Transverse colon (tissue), 4 donors: ENCODE measurements at regions not wholly inside any gene's neighbourhood (a gene's known extent, or its start where the extent isn't known, plus 50 kb on each side); places are given as distances from the start of the nearest gene placed in this dataset.

Experiments used
- DNase-seq: peaks from one replicate; pipeline ENCODE4 v3.0.0-alpha.2; 2019
- H3K27ac ChIP-seq, 4 donors: fragments of 200-600 bp; sonication (generic); 2 replicates each; pipeline ENCODE4 v1.5.1; 2016 to 2018; ENCODE audit warnings: inconsistent platforms in 4 of 4
- H3K27me3 ChIP-seq: fragments of 200-600 bp; sonication (generic); 2 replicates; pipeline ENCODE4 v1.5.1; 2017; ENCODE audit warnings: inconsistent platforms
- H3K36me3 ChIP-seq, 4 donors: fragments of 200-600 bp; sonication (generic); 2 replicates each; pipeline ENCODE4 v1.5.1; 2017 to 2019; ENCODE audit warnings: inconsistent platforms in 4 of 4
- H3K4me1 ChIP-seq, 4 donors: fragments of 200-600 bp; sonication (generic); 2 replicates each; pipeline ENCODE4 v1.5.1; 2017 to 2020; ENCODE audit warnings: inconsistent platforms in 4 of 4
- H3K4me3 ChIP-seq, 4 donors: fragments of 200-600 bp; sonication (generic); 1 replicate in 1 of 4; 2 replicates in 3 of 4; pipeline versions ENCODE4 v1.5.1 to v1.6.1; 2017 to 2019; ENCODE audit warnings: inconsistent platforms in 4 of 4
- H3K9me3 ChIP-seq, 2 donors: fragments of 200-600 bp; sonication (generic); 2 replicates each; pipeline ENCODE4 v1.5.1; 2017 to 2019; ENCODE audit warnings: inconsistent platforms in 2 of 2
- EP300 ChIP-seq: sonication (generic); formaldehyde crosslinking; IDR thresholded peaks from one replicate; pipeline ENCODE4 v1.6.1; 2017; ENCODE audit warnings: antibody characterized with exemption, low read depth
- POLR2A ChIP-seq: fragments of 450-650 bp; IDR thresholded peaks from one replicate; pipeline ENCODE4 v1.6.1; 2016; ENCODE audit warnings: antibody characterized with exemption, mild to moderate bottlenecking, moderate library complexity
- POLR2AphosphoS5 ChIP-seq, 3 donors: sonication (generic); formaldehyde crosslinking; IDR thresholded peaks; one replicate each; pipeline ENCODE4 v1.6.1; 2016; ENCODE audit warnings: antibody characterized with exemption in 3 of 3
- WGBS, 2 donors: methylation state at CpG; one replicate each; pipeline ENCODE4 v1.1.5; 2018; ENCODE audit warnings: low coverage in 1 of 2; 5-methylcytosine and 5-hydroxymethylcytosine counted together
- in situ Hi-C, 4 donors: fragments of 200-750 bp; cut with MboI; loops; one replicate each; pipeline versions ENCODE4 v1.15.0 to v1.15.1; 2017; ENCODE audit warnings: low sequenced_read_pairs in 3 of 4, low pct_ligation_motif_present in 1 of 4, low pct_unique_long_range_greater_than_20kb in 1 of 4
- intact Hi-C: fragments of 100-400 bp; cut with DNase I; formaldehyde crosslinking; loops from one replicate; pipeline ENCODE4 v1.15.1; 2023; ENCODE audit warnings: low total_unique reads
- TF ChIP-seq, protein P1 (sequence below), 5 experiments: fragments of 200-600 bp in 3 of 5; fragments of 450-650 bp in 2 of 5; sonication (generic) in 3 of 5; IDR thresholded peaks; 1 replicate in 2 of 5; 2 replicates in 3 of 5; pipeline ENCODE4 v1.5.1; 2016 to 2017; ENCODE audit warnings: antibody characterized with exemption in 5 of 5, inconsistent platforms in 3 of 5, mild to moderate bottlenecking in 2 of 5, moderate library complexity in 1 of 5

DNA sequence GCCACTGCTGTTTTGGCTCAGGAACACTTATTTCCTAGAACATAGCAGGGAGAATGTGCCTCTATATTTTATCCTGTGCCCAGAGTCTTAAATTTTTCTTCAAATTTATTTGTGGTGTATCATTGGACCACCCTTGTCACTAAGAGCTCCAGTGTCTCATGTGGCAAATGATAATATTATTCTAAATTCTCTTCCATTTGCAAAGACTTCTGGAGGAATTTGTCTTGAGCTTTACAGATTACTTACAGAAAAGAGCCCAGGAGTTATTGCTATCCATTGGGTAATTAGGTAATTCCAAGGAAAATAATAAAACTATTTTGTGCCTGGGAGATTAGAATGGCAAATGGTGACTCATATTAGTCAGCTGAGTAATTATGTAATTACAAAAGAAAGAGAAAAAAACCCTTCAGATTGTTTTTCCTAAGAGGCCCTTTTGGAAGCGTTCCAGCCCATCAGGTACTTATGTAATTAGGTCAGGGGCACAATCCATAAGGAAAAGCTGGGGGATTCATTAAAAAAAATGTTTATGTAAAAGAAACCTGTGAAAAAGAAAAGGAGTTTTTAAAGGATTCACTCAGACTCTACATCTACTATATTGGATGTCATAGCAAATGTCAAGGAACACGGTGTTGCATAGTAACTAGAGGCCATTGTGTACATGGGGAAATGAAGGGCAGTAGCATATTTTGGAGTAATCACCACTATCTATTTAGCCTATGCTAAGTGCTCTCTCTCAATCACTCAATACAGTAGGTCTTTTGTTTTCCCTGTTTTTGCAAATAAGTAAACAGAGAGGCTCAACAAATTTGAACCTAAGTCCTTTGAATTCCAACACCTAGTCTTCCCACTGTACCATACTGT is 380.9 kb upstream of the RARB start:
- H3K4me1 ChIP-seq: peaks cover 0 to 12% (median 2%) of the 10 kb centered on the region in 4 donors
- in situ Hi-C loops (no loop called here), intact Hi-C loops (no loop called here)
- H3K36me3 ChIP-seq: no peaks in the 10 kb centered on the region
- H3K27ac ChIP-seq: no peak overlapping the region
- no peaks in the 10 kb centered on the region for H3K9me3 ChIP-seq
- no peaks in the 10 kb centered on the region for H3K27me3 ChIP-seq
- H3K4me3 ChIP-seq: no peak overlapping the region
- no peak for DNase-seq
- 86 to 89% methylated on average over 2 of the region's 2 CpGs for WGBS, 2 donors
- no peak for TF ChIP-seq POLR2AphosphoS5 (IDR thresholded peaks at IDR 0.05)
- TF ChIP-seq POLR2A: no peak
- TF ChIP-seq EP300: no peak
- TF ChIP-seq, protein P1, sequence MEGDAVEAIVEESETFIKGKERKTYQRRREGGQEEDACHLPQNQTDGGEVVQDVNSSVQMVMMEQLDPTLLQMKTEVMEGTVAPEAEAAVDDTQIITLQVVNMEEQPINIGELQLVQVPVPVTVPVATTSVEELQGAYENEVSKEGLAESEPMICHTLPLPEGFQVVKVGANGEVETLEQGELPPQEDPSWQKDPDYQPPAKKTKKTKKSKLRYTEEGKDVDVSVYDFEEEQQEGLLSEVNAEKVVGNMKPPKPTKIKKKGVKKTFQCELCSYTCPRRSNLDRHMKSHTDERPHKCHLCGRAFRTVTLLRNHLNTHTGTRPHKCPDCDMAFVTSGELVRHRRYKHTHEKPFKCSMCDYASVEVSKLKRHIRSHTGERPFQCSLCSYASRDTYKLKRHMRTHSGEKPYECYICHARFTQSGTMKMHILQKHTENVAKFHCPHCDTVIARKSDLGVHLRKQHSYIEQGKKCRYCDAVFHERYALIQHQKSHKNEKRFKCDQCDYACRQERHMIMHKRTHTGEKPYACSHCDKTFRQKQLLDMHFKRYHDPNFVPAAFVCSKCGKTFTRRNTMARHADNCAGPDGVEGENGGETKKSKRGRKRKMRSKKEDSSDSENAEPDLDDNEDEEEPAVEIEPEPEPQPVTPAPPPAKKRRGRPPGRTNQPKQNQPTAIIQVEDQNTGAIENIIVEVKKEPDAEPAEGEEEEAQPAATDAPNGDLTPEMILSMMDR (IDR thresholded peaks at IDR 0.05): no peak

GRCh38 chr3:25049304-25049703 is 378.8 kb upstream of the RARB start:
- Histone ChIP-seq H3K4me1 (peaks cover 0 to 12% (median 2%) of the 10 kb centered on the region in 4 donors), H3K4me3 (no peak overlapping the region), H3K36me3 (no peaks in the 10 kb centered on the region), H3K27me3 (no peaks in the 10 kb centered on the region), H3K9me3 (no peaks in the 10 kb centered on the region), H3K27ac (no peak overlapping the region)
- WGBS, 2 donors: 86 to 87% methylated on average over 3 of the region's 3 CpGs
- TF ChIP-seq POLR2AphosphoS5 (IDR thresholded peaks at IDR 0.05) (no peak), POLR2A (no peak), EP300 (no peak)
- TF ChIP-seq, protein P1 (IDR thresholded peaks at IDR 0.05): no peak
- in situ Hi-C loops: no loop called here
- intact Hi-C loops: no loop called here
- DNase-seq: no peak

DNA sequence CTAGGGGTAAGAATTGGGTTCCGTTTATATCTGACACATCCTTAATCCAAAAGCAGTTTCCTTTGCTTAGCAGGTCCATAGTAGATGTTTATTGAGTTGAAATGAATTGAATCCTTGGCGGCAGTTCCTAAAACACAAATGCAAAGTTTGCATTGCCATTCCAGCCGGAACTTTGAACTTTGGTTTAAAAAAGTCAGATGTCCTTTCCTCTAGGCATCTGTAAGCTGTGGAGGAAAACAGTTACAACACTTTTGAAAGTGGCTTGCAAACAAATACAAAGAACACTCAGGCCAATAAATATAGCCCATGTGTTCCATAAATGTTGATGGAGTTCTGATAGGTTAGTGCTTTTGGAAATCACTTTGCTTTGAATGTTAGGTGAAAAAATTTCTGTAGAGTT is 374.7 kb upstream of the RARB start:
- no peak overlapping the region for H3K4me3 ChIP-seq
- H3K36me3 ChIP-seq: no peaks in the 10 kb centered on the region
- in situ Hi-C loops (no loop called here), intact Hi-C loops (no loop called here)
- H3K9me3 ChIP-seq: no peaks in the 10 kb centered on the region
- no peaks in the 10 kb centered on the region for H3K27me3 ChIP-seq
- no peak overlapping the region for H3K27ac ChIP-seq
- 26 to 51% methylated on average over 3 of the region's 3 CpGs for WGBS, 2 donors
- H3K4me1 ChIP-seq: no peaks in the 10 kb centered on the region
- DNase-seq: no peak
- no peak for TF ChIP-seq EP300
- no peak for TF ChIP-seq POLR2AphosphoS5 (IDR thresholded peaks at IDR 0.05)
- TF ChIP-seq POLR2A: no peak
- TF ChIP-seq, protein P1 (IDR thresholded peaks at IDR 0.05): no peak

- in situ Hi-C loops: no loop called here
- intact Hi-C loops: no loop called here
- H3K27me3 ChIP-seq: no peaks in the 10 kb centered on the region
- no peaks in the 10 kb centered on the region for H3K4me1 ChIP-seq
- H3K36me3 ChIP-seq: no peaks in the 10 kb centered on the region
- no peak overlapping the region for H3K4me3 ChIP-seq
- TF ChIP-seq EP300 (no peak), POLR2AphosphoS5 (IDR thresholded peaks at IDR 0.05) (no peak), POLR2A (no peak)
- TF ChIP-seq, protein P1 (IDR thresholded peaks at IDR 0.05): no peak
- H3K27ac ChIP-seq: no peak overlapping the region
- no peaks in the 10 kb centered on the region for H3K9me3 ChIP-seq
- WGBS, 2 donors: 84% methylated on average over 1 of the region's 1 CpG; no CpG with 5 or more reads in 1 of the 2 donors
- no peak for DNase-seq
Observed at GRCh38 chr3:25056036-25056755, 371.9 kb upstream of the RARB start.
